Prostate gland (tissue), 2 donors: ENCODE measurements at regions not wholly inside any gene's neighbourhood (a gene's known extent, or its start where the extent isn't known, plus 50 kb on each side); places are given as distances from the start of the nearest gene placed in this dataset.

Source experiments
- POLR2A ChIP-seq: fragments of 450-650 bp; IDR thresholded peaks from one replicate; pipeline ENCODE4 v1.6.1; 2016; ENCODE audit warnings: antibody characterized with exemption, mild to moderate bottlenecking
- TF ChIP-seq, protein P1 (sequence below), 4 experiments: fragments of 200-600 bp in 2 of 4; fragments of 450-650 bp in 2 of 4; sonication (generic) in 2 of 4; IDR thresholded peaks; 1 replicate in 3 of 4; 2 replicates in 1 of 4; pipeline ENCODE4 v1.5.1; 2016 to 2019; ENCODE audit warnings: antibody characterized with exemption in 4 of 4, mild to moderate bottlenecking in 2 of 4, moderate library complexity in 2 of 4

DNA sequence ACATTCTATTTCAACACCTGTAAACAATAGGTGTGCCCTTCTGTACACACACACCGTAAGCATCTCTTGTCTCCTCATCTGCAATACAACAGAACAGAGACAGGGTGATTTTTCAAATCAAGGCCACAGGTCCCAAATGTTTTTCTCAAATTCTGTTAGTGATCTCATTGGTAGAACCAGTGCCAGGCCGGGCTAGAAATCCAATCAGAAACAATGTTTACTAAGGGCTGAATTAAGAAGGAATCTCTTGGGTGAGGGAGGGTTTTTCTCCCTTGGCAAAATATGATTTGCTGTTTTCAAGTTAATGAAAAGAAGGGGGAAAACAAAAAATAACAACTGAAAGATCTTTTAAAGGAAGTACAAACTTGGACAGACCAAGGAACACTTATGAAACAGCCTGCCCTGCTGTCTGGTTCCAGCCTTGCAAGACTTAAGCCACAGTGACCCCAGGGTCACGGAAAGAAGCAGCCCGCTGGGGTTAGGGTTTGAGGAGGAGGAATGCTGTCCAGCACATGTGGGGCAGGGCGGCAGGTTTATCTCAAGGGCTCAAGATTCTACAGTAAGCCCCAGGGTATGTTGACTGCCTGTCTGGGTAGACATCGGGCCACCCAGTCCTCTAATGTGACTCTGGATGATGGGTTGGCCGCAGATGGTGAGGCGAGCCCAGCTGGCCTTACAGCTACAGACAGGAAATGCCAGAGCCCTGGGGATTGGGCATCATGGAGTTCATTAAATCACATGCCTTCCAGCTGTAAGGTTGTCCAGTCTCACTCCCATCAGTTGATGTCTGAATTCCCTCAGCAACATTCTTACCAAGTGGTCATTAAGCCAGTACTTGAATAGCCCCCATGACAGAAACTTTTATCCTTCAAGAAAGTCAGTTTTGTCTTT lies 73.3 kb upstream of the SLC44A3 start:
- TF ChIP-seq, protein P1, sequence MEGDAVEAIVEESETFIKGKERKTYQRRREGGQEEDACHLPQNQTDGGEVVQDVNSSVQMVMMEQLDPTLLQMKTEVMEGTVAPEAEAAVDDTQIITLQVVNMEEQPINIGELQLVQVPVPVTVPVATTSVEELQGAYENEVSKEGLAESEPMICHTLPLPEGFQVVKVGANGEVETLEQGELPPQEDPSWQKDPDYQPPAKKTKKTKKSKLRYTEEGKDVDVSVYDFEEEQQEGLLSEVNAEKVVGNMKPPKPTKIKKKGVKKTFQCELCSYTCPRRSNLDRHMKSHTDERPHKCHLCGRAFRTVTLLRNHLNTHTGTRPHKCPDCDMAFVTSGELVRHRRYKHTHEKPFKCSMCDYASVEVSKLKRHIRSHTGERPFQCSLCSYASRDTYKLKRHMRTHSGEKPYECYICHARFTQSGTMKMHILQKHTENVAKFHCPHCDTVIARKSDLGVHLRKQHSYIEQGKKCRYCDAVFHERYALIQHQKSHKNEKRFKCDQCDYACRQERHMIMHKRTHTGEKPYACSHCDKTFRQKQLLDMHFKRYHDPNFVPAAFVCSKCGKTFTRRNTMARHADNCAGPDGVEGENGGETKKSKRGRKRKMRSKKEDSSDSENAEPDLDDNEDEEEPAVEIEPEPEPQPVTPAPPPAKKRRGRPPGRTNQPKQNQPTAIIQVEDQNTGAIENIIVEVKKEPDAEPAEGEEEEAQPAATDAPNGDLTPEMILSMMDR (IDR thresholded peaks at IDR 0.05) = no peak
- no peak for TF ChIP-seq POLR2A
